Inflammatory macrophage treated with lipopolysaccharide for 1 hour (primary cell): ENCODE measurements at regions not wholly inside any gene's neighbourhood (a gene's known extent, or its start where the extent isn't known, plus 50 kb on each side); places are given as distances from the start of the nearest gene placed in this dataset.
A peak's percentile ranks its signal among the peaks of the same experiment; 100 is the strongest.

Experiments used
- DNase-seq, 2 donors: peaks; one replicate each; pipeline ENCODE4 v3.0.0-alpha.2; 2020 to 2022

GRCh38 chr18:2409906-2410305, 161.4 kb downstream of the METTL4 start:
- DNase-seq: no peak

GRCh38 chr18:2410688-2411087, 160.6 kb downstream of the METTL4 start:
- no peak for DNase-seq

- no peak for DNase-seq
Measured at GRCh38 chr18:2411381-2411960, 159.8 kb downstream of the METTL4 start.

GRCh38 chr18:2412281-2412680, 159.0 kb downstream of the METTL4 start:
- no peak for DNase-seq

GRCh38 chr18:2412996-2413751, 158.1 kb downstream of the METTL4 start:
- DNase-seq: no peak

GRCh38 chr18:2414235-2414634, 157.1 kb downstream of the METTL4 start:
- no peak for DNase-seq

- DNase-seq: no peak
Measured at GRCh38 chr18:2415656-2416055, 155.6 kb downstream of the METTL4 start.

- no peak for DNase-seq
Measured at GRCh38 chr18:2417861-2418610, 153.3 kb downstream of the METTL4 start.

GRCh38 chr18:2420367-2420766, 150.9 kb downstream of the METTL4 start:
- no peak for DNase-seq

- no peak for DNase-seq
Measured at GRCh38 chr18:2423761-2424160, 147.5 kb downstream of the METTL4 start.

- no peak for DNase-seq
Measured at GRCh38 chr18:2424420-2424819, 146.9 kb downstream of the METTL4 start.

- no peak for DNase-seq
Measured at GRCh38 chr18:2425426-2426317, 145.6 kb downstream of the METTL4 start.

GRCh38 chr18:2430191-2430590, 141.1 kb downstream of the METTL4 start:
- no peak for DNase-seq

GRCh38 chr18:2431806-2432205, 139.5 kb downstream of the METTL4 start:
- DNase-seq: no peak

- DNase-seq: no peak
Measured at GRCh38 chr18:2433366-2433765, 137.9 kb downstream of the METTL4 start.

GRCh38 chr18:2441544-2441943, 129.8 kb downstream of the METTL4 start:
- no peak for DNase-seq

GRCh38 chr18:2442006-2442405, 129.3 kb downstream of the METTL4 start:
- no peak for DNase-seq

GRCh38 chr18:2442726-2443275, 128.5 kb downstream of the METTL4 start:
- DNase-seq: no peak

GRCh38 chr18:2444201-2444875, 127.0 kb downstream of the METTL4 start:
- DNase-seq: peak; percentile 12 to 24

- peak; percentile 57 to 74 for DNase-seq
Measured at GRCh38 chr18:2448565-2449151, 122.6 kb downstream of the METTL4 start.

- DNase-seq: no peak
Measured at GRCh38 chr18:2451556-2451955, 119.7 kb downstream of the METTL4 start.

- DNase-seq: no peak
Measured at GRCh38 chr18:2459886-2460285, 111.4 kb downstream of the METTL4 start.
